ENCODE measurements at regions not wholly inside any gene's neighbourhood (a gene's known extent, or its start where the extent isn't known, plus 50 kb on each side); places are given as distances from the start of the nearest gene placed in this dataset.
"Not testable (repeated sequence)": the region's sequence is repeated elsewhere in the genome, so short reads cannot be mapped to it uniquely, and the experiment has no call there.

DNA sequence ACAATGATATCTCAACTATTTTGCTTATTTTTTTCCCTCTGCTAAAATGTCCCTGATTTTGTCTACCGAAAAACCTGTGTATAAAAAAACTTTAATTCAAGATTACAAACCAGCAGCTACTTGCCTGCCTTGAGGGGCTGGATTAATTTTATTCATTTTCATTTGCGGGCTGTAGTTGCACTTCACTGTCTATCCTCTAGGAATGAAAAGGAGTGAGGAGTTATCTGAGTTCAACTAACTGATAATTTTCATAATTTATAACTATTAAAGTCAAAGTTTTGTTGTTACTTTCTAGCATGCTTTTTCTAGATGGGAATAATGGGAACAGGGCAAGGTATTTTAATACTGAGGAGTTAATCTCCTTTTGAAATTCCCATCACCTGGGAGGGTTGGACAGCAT, 50.3 kb upstream of the AGTPBP1 start:
- DNase-seq (ENCODE audit: low spot score in 2 of 2); H3K4me3 ChIP-seq; H3K27me3 ChIP-seq; intact Hi-C loops (cut with DNase I); H3K27ac ChIP-seq; H3K36me3 ChIP-seq; H3K4me1 ChIP-seq; H3K9me3 ChIP-seq: not testable (repeated sequence)

- peak overlapping the region in 1 of 2 donors; percentile 18 for H3K27ac ChIP-seq
- DNase-seq (ENCODE audit: low spot score in 2 of 2); intact Hi-C loops (cut with DNase I): not testable (repeated sequence)
These were observed 61.4 kb upstream of the AGTPBP1 start for GRCh38 chr9:85802978-85803695.

GRCh38 chr9:85804847-85805133, 63.0 kb upstream of the AGTPBP1 start:
- not testable (repeated sequence) for DNase-seq (ENCODE audit: low spot score in 2 of 2); H3K27me3 ChIP-seq; H3K9me3 ChIP-seq
- Histone ChIP-seq H3K27ac (peak overlapping the region; percentile 89 to 95), H3K4me1 (peaks cover 2 to 12% of the 10 kb centered on the region in 2 donors), H3K36me3 (peaks cover 4 to 13% of the 10 kb centered on the region in 2 donors), H3K4me3 (peak overlapping the region; percentile 75 to 84)
- intact Hi-C loops (cut with DNase I) = loop anchor here (1.0 to 5.0 kb wide), 2 partner anchors 62 to 138 kb away; partner anchors contain the start of gene NAA35

More at GRCh38 chr9:85802978-85803695, 61.4 kb upstream of the AGTPBP1 start:
- H3K4me1 ChIP-seq = peaks cover 2 to 12% of the 10 kb centered on the region in 2 donors
- not testable (repeated sequence) for H3K9me3 ChIP-seq, H3K4me3 ChIP-seq, H3K36me3 ChIP-seq, H3K27me3 ChIP-seq

- TF ChIP-seq, protein P1, sequence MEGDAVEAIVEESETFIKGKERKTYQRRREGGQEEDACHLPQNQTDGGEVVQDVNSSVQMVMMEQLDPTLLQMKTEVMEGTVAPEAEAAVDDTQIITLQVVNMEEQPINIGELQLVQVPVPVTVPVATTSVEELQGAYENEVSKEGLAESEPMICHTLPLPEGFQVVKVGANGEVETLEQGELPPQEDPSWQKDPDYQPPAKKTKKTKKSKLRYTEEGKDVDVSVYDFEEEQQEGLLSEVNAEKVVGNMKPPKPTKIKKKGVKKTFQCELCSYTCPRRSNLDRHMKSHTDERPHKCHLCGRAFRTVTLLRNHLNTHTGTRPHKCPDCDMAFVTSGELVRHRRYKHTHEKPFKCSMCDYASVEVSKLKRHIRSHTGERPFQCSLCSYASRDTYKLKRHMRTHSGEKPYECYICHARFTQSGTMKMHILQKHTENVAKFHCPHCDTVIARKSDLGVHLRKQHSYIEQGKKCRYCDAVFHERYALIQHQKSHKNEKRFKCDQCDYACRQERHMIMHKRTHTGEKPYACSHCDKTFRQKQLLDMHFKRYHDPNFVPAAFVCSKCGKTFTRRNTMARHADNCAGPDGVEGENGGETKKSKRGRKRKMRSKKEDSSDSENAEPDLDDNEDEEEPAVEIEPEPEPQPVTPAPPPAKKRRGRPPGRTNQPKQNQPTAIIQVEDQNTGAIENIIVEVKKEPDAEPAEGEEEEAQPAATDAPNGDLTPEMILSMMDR (IDR thresholded peaks at IDR 0.05) = peak in 1 of 3 experiments; percentile 27
- H3K4me3 ChIP-seq = peak overlapping the region; percentile 75 to 84
- H3K27me3 ChIP-seq, H3K9me3 ChIP-seq: not testable (repeated sequence)
- H3K4me1 ChIP-seq = peaks cover 2 to 12% of the 10 kb centered on the region in 2 donors
- DNase-seq (ENCODE audit: low spot score in 2 of 2) = peak; percentile 51 to 88
- intact Hi-C loops (cut with DNase I) = loop anchor here (1.0 to 5.0 kb wide), 2 partner anchors 63 to 137 kb away; partner anchors contain the start of gene NAA35
- H3K27ac ChIP-seq = peak overlapping the region; percentile 89 to 95
- peaks cover 4 to 13% of the 10 kb centered on the region in 2 donors for H3K36me3 ChIP-seq
These were observed 63.6 kb upstream of the AGTPBP1 start for GRCh38 chr9:85805134-85806005.

- intact Hi-C loops (cut with DNase I) = loop anchor here (5.0 kb wide), 1 partner anchor 134 kb away; the partner anchor contains the start of gene NAA35
- H3K27ac ChIP-seq; H3K27me3 ChIP-seq; H3K4me3 ChIP-seq; DNase-seq (ENCODE audit: low spot score in 2 of 2); H3K9me3 ChIP-seq: not testable (repeated sequence)
- Histone ChIP-seq H3K36me3 (peaks cover 4 to 13% of the 10 kb centered on the region in 2 donors), H3K4me1 (peaks cover 2 to 12% of the 10 kb centered on the region in 2 donors)
These were observed 66.6 kb upstream of the AGTPBP1 start for GRCh38 chr9:85808329-85808728.

DNA sequence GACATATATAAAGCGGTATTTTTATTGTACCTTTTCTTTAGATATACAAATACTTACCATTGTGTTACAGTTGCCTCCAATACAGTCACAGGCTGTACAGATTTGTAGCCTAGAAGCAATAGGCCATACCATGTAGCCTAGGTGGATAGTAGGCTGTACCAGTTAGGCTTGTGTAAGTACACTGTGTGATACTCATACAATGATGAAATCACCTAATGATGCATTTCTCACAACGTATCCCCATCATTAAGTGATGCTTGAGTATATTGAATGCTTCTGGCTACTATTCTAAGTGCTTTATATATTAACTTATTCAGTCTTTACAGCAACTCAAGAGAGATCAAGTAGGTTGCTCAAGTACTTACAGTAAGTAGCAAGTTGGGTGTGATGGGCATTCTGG, 71.6 kb upstream of the AGTPBP1 start:
- intact Hi-C loops (cut with DNase I); H3K36me3 ChIP-seq; H3K4me3 ChIP-seq; H3K9me3 ChIP-seq; H3K4me1 ChIP-seq; H3K27me3 ChIP-seq; H3K27ac ChIP-seq; DNase-seq (ENCODE audit: low spot score in 2 of 2): not testable (repeated sequence)

DNA sequence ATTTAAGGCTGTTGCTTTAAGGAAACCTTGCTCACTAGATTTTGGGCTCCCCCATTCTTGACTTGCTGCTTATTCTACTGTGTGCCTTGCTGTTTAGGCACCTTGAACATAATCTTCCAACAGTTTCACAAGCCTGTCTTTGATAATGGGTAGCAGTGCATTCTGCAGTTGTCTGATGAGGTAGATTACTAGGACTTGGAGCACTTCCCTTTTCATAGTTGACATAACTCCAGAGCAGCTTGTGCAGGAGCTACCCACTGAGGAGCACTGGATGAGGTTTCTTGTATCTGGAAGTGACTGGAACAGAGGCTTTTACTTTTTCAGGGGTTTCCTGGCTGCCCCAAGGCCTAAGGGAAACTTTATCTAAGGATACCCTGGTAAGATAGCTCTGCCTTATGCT, 73.0 kb upstream of the AGTPBP1 start:
- not testable (repeated sequence) for H3K36me3 ChIP-seq; H3K4me3 ChIP-seq; H3K27me3 ChIP-seq; H3K4me1 ChIP-seq; H3K27ac ChIP-seq; H3K9me3 ChIP-seq; DNase-seq (ENCODE audit: low spot score in 2 of 2)
- intact Hi-C loops (cut with DNase I) = loop anchor here (5.0 kb wide), 1 partner anchor 463 kb away; no protein-coding TSS in a partner anchor

GRCh38 chr9:85818971-85819370, 77.2 kb upstream of the AGTPBP1 start:
- TF ChIP-seq, protein P1 (IDR thresholded peaks at IDR 0.05) = peak; percentile 30 to 56 (median 35)
- not testable (repeated sequence) for H3K27ac ChIP-seq; H3K9me3 ChIP-seq; H3K27me3 ChIP-seq; H3K36me3 ChIP-seq; DNase-seq (ENCODE audit: low spot score in 2 of 2); H3K4me1 ChIP-seq; H3K4me3 ChIP-seq
- intact Hi-C loops (cut with DNase I) = loop anchor here (5.0 kb wide), 1 partner anchor 458 kb away; no protein-coding TSS in a partner anchor

DNA sequence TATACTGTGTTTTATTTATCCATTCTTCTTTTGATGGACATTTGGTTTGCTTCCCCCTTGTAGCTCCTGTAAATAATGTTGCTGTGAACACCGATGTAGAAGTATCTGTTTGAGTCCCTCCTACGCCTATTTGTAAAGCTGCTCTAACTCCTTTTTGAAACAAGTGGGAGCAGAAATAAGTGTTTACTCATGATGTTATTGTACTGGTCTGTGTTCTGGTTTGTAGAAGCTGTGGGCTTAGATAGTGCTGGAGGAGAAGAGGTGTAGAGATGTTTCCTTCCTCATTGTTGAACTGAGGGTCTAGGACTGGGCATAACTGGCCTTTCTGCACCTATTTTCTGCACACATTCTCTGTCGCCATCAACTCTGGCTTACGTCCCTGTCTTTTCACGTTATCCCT, 78.8 kb upstream of the AGTPBP1 start:
- H3K4me1 ChIP-seq; DNase-seq (ENCODE audit: low spot score in 2 of 2); H3K4me3 ChIP-seq; H3K36me3 ChIP-seq; intact Hi-C loops (cut with DNase I); H3K27ac ChIP-seq; H3K27me3 ChIP-seq; H3K9me3 ChIP-seq: not testable (repeated sequence)

DNA sequence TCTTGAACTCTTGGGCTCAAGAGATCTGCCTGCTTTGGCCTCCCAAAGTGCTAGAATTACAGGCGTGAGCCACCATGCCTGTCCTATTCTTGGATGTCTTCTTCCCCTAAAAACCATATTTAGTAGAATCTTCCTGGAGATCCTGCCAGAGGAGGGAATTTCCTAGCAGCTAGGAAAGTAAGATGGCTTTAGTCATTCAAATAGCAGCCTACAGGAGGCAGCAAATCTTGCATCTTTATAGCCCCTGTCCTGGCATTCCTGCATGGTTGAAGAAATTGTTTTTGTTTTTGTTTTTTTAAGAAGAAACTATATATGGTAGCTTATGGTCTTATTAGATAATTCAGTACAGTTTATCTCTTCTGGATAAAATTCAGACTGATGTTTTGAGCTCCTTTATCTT, 83.2 kb upstream of the AGTPBP1 start:
- H3K9me3 ChIP-seq; intact Hi-C loops (cut with DNase I); H3K4me1 ChIP-seq; H3K27ac ChIP-seq; H3K27me3 ChIP-seq; H3K4me3 ChIP-seq; H3K36me3 ChIP-seq; DNase-seq (ENCODE audit: low spot score in 2 of 2): not testable (repeated sequence)

GRCh38 chr9:85834591-85834990, 92.8 kb upstream of the AGTPBP1 start:
- H3K36me3 ChIP-seq; H3K4me3 ChIP-seq; H3K27ac ChIP-seq; intact Hi-C loops (cut with DNase I); H3K4me1 ChIP-seq; DNase-seq (ENCODE audit: low spot score in 2 of 2); H3K9me3 ChIP-seq; H3K27me3 ChIP-seq: not testable (repeated sequence)

DNA sequence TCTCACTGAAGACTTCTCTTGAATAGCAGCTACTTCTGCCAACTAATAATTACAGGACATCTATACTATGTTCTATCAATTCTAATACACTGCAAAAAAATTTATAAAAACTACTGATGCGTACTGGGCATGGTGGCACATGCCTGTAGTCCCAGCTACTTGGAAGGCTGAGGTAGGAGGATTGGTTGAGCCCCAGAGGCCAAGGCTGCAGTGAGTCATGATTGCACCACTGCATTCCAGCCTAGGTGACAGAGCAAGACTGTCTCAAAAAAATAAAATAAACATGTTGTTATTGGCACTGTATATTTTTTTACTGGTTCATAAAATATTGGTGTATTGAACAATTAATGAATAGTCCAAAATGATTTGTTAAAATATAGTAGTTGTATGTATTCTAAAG, 97.0 kb upstream of the NAA35 start:
- peaks cover 24 to 35% of the 10 kb centered on the region in 2 donors for H3K36me3 ChIP-seq
- intact Hi-C loops (cut with DNase I); H3K27me3 ChIP-seq: not testable (repeated sequence)

More for the DNA sequence above, 97.0 kb upstream of the NAA35 start:
- H3K4me1 ChIP-seq; H3K9me3 ChIP-seq; H3K27ac ChIP-seq; DNase-seq (ENCODE audit: low spot score in 2 of 2); H3K4me3 ChIP-seq: not testable (repeated sequence)

Measured in ascending aorta (tissue), 2 donors.